Ascending aorta (tissue), 2 donors: ENCODE measurements at regions not wholly inside any gene's neighbourhood (a gene's known extent, or its start where the extent isn't known, plus 50 kb on each side); places are given as distances from the start of the nearest gene placed in this dataset.

ENCODE experiments used
- DNase-seq, 2 donors: peaks; one replicate each; pipeline ENCODE4 v3.0.0-alpha.2; 2019; ENCODE audit warnings: low spot score in 2 of 2
- H3K27ac ChIP-seq, 2 donors: fragments of 200-600 bp; sonication (generic); one replicate each; pipeline ENCODE4 v1.5.1; 2016 to 2017; ENCODE audit warnings: mild to moderate bottlenecking in 1 of 2
- H3K27me3 ChIP-seq: fragments of 200-600 bp; sonication (generic); one replicate; pipeline ENCODE4 v1.5.1; 2017
- H3K36me3 ChIP-seq, 2 donors: fragments of 200-600 bp; sonication (generic); one replicate each; pipeline ENCODE4 v1.5.1; 2016
- H3K4me1 ChIP-seq, 2 donors: fragments of 200-600 bp; sonication (generic); one replicate each; pipeline ENCODE4 v1.5.1; 2016 to 2017; ENCODE audit warnings: mild to moderate bottlenecking in 1 of 2
- H3K4me3 ChIP-seq, 2 donors: fragments of 200-600 bp; sonication (generic); one replicate each; pipeline ENCODE4 v1.5.1; 2016 to 2017; ENCODE audit warnings: mild to moderate bottlenecking in 1 of 2
- H3K9me3 ChIP-seq, 2 donors: fragments of 200-600 bp; sonication (generic); one replicate each; pipeline ENCODE4 v1.5.1; 2016
- CTCF ChIP-seq, 3 experiments: fragments of 200-600 bp in 2 of 3; fragments of 450-650 bp in 1 of 3; sonication (generic) in 2 of 3; IDR thresholded peaks; one replicate each; pipeline ENCODE4 v1.5.1; 2016 to 2019; ENCODE audit warnings: antibody characterized with exemption in 3 of 3, mild to moderate bottlenecking in 1 of 3, moderate library complexity in 1 of 3
- intact Hi-C: fragments of 100-400 bp; cut with DNase I; formaldehyde crosslinking; loops from one replicate; pipeline ENCODE4 v1.15.1; 2023

- Histone ChIP-seq H3K36me3 (no peaks in the 10 kb centered on the region), H3K27ac (no peak overlapping the region), H3K4me3 (no peak overlapping the region), H3K27me3 (no peaks in the 10 kb centered on the region), H3K4me1 (no peaks in the 10 kb centered on the region), H3K9me3 (peaks cover 0 to 7% of the 10 kb centered on the region in 2 donors)
- TF ChIP-seq CTCF (IDR thresholded peaks at IDR 0.05) = no peak
- DNase-seq = no peak
- intact Hi-C loops = no loop called here
Observed at GRCh38 chr9:1140057-1140456, 89.9 kb downstream of the DMRT2 start.

GRCh38 chr9:1151691-1152090 lies 101.5 kb downstream of the DMRT2 start:
- Histone ChIP-seq H3K4me1 (no peaks in the 10 kb centered on the region), H3K4me3 (no peak overlapping the region), H3K27ac (no peak overlapping the region), H3K36me3 (no peaks in the 10 kb centered on the region), H3K9me3 (no peaks in the 10 kb centered on the region), H3K27me3 (no peaks in the 10 kb centered on the region)
- no peak for DNase-seq
- TF ChIP-seq CTCF (IDR thresholded peaks at IDR 0.05) = no peak
- intact Hi-C loops = no loop called here

GRCh38 chr9:1152171-1152570 lies 102.0 kb downstream of the DMRT2 start:
- no peak for TF ChIP-seq CTCF (IDR thresholded peaks at IDR 0.05)
- no peaks in the 10 kb centered on the region for H3K4me1 ChIP-seq
- no peak overlapping the region for H3K4me3 ChIP-seq

GRCh38 chr9:1154739-1155138 lies 104.6 kb downstream of the DMRT2 start:
- Histone ChIP-seq H3K4me3 (no peak overlapping the region), H3K27me3 (no peaks in the 10 kb centered on the region), H3K36me3 (no peaks in the 10 kb centered on the region), H3K9me3 (no peaks in the 10 kb centered on the region), H3K4me1 (no peaks in the 10 kb centered on the region), H3K27ac (no peak overlapping the region)
- intact Hi-C loops = no loop called here
- no peak for TF ChIP-seq CTCF (IDR thresholded peaks at IDR 0.05)
- DNase-seq = no peak

More at GRCh38 chr9:1152171-1152570, 102.0 kb downstream of the DMRT2 start:
- Histone ChIP-seq H3K36me3 (no peaks in the 10 kb centered on the region), H3K27me3 (no peaks in the 10 kb centered on the region), H3K9me3 (no peaks in the 10 kb centered on the region), H3K27ac (no peak overlapping the region)
- intact Hi-C loops = no loop called here
- no peak for DNase-seq

GRCh38 chr9:1155602-1156001 lies 105.4 kb downstream of the DMRT2 start:
- Histone ChIP-seq H3K27ac (no peak overlapping the region), H3K36me3 (no peaks in the 10 kb centered on the region), H3K4me1 (no peaks in the 10 kb centered on the region), H3K9me3 (no peaks in the 10 kb centered on the region), H3K4me3 (no peak overlapping the region), H3K27me3 (no peaks in the 10 kb centered on the region)
- no peak for DNase-seq
- no peak for TF ChIP-seq CTCF (IDR thresholded peaks at IDR 0.05)
- intact Hi-C loops = no loop called here
